Colon (tissue), 2 donors: ENCODE measurements at regions not wholly inside any gene's neighbourhood (a gene's known extent, or its start where the extent isn't known, plus 50 kb on each side); places are given as distances from the start of the nearest gene placed in this dataset.

Experiments used
- FAIRE-seq: peaks from 2 replicates; lab custom pipeline; 2012; peaks lifted over from hg19 to GRCh38; lab: Jason Lieb, UNC
- donor health status: control.
- donor health status: control.

DNA sequence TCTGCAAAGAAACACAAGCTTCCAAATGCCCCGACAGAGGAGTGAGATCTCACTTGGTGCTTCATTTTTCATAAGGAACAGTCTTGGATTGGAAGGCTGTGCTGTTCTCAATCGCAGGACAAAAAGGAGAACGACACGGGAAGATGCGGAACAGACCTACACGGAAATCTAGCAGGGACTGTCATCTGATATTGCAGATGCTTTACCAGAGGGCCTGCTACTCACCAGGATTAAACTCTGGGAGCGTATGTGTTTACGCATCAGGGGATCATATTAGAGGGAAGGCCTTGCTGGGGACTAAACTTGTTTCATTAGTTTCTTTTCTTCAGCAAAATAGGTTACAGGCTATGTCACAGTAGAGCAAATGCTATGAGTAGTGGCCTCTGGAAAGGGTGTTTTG lies 82.8 kb upstream of the EEPD1 start:
- FAIRE-seq, result no peak

DNA sequence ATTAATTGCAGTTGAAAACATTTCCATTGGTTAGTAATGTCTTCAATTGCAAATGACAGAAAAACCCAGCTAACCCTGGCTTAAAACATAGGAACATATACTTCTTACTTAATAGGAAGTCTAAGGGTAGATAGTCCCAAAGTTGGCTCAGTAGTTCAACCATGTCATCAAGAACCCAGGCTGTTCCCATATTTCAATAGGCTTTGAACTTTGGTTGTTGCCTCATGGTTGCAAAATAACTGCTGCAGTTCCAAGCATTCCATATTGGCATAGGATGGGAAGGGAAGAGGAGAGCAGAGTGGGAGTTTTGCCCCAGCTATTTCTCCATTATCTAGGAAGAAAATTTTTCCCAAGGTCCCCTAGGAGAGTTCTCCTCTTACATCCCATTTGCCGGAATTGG lies 81.4 kb upstream of the EEPD1 start:
- FAIRE-seq, result no peak

DNA sequence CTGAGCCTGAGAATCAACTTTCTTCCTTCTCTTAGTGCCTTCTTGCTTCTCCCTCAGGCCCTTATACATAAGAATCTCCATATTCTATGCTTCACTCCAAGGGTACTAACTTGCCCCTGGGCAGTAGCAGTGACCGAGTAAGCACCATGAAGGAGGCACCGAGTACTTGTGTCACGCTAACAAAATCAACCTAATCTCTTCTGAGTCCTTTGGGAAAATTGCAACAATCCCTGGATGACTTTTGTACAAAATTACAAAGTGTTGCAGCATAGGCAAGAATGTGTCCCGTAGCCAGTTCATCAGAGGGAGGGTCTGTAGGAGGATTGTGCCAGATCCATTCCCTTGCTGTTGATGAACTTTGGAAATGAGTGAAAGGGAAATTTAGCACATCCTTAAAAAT lies 80.4 kb upstream of the EEPD1 start:
- no peak for FAIRE-seq

DNA sequence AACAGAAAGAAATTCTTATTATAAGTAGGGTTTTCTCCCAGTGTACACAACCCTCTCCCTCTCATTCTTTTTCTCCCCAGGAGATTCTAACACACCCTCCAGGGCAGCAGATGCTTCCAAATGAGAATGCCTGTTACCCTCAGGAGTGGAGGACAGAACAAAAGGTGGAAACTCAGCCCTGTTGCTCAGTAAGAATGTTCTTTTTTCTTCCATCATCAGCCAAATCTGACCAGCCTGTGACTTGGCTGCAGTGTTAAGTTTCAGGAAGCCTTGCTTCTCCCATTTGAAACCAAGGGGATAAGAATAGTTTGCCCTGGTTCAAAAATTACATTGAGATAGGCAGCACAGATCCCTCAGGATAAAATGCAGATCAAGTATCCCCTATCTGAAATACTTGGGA lies 77.5 kb upstream of the EEPD1 start:
- FAIRE-seq, result no peak

DNA sequence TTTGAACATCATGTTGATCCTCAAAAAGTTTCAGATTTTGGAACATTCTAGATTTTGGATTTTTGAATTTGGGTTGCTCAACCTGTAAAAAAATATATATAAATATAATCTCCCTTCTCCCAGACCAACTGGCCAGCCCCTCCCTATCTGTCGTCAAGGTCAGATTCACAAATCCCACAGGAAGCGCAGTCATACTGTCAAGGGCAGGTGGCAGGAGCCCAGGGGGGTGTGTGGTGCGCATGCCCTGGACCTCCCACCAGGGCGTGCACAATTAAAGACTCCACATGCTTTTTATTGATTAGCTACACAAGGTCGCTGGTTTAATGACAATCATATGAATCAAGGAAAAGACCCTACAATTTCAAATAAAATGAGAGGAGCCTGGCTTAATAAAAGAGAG lies 77.0 kb upstream of the EEPD1 start:
- no peak for FAIRE-seq

DNA sequence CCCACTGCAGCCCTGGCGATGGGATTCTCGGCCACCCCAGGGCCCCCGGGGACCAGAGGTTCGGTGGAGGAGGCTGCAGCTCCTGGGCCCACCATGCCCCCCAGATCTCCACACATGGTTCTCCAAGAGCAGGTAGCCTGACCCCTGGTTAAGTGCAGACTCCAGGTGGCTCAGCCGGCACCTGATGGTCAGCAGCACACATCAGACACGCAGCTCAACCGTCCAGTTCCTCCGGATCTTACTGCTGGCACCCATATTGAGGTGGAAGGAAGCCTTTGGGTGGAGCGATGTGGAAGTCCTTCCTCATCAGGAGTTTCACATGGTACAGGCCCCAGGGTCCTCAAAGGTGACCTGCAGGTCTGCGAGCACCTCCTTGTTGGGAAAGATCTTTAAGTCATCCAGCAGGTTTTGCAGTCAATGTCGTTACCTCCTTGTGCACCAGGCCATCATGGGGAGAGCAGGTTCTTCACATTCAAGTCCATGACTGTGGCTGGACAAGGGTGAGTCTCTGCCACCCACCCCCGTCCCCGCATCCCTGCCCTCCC lies 74.2 kb upstream of the EEPD1 start:
- no peak for FAIRE-seq

DNA sequence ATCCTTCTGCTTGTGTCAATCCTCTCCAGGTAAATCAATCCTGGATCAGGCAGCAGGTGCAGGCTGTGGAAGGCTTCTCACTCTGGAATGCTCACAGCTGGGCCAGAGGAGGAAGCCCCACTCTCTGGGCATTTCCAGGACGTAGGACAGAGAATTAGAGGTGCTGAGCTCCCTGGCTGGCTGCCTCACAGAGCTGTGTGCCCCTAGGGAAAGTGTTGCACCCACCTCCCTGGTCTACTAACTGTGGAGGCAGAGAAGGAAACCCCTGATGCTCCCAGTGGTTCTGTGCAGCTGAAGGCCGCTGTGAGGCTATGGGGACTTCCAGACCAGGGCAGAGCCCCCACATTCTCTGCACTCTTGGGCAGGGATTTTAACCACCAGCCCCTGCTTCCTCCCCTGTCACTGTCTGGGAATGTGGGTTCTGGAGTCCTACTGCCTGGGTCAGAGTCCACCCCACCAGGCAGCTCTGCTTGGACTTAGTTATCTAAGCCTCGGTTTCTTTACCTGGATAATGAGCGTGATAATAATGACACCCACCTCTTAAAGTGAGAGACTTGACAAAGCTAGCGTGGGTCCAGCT lies 73.5 kb upstream of the EEPD1 start:
- FAIRE-seq, result no peak

DNA sequence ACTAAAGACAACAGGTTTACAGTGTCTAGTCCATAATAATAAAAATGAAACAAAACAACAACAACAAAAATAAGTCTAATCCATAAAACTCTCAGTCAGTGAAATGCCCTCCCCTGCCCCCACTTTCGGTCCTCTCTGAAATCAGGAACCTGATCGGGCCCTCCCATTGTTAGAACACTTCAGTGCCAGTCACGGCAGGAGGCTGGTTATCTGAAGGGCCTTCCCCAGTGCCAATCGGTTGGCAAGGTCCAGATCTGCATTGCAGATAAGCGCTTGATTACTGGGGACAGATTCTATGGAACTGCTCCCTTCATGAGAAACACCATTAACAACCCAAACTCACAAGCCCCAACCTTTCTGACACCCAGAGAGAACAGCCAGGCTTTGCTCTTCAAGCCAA lies 72.2 kb upstream of the EEPD1 start:
- no peak for FAIRE-seq

DNA sequence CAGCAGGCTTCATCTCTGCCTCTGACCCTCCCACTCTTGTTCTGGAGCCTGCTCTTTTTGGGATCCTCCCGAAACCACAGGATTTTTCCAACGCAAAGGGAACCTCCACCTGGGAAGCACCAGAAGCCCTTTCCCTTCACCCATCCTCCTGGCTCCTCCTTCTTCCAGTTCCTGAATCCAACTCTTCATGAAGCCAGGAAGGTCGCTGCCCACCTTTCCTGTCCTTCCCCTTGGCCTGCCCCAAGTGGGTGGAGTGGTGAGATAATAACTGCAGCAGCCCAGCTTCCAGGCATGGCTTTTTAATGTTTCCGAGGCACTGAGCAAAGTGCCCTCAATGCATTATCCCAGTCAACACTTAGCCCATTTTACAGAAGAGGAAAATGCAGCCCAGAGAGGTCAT lies 70.8 kb upstream of the EEPD1 start:
- FAIRE-seq, result no peak

DNA sequence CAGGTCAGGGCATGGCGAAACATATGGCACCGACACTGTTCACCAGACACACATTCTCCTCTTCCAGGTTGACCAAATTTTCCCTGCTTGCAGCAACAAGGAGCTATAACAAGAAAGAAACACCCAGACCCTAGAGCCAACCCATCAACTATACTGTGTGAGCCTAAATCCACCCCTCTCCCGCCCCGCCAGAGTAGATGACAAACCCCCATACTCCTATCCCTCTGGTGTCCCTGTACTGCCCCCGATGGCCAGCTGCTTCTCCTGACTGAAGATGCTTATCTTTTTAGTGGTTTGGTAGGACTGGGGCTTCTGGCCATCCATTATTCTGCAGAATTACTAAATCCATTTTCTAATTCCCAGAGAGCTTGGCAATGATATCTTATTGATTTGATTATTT lies 70.1 kb upstream of the EEPD1 start:
- FAIRE-seq, result no peak

DNA sequence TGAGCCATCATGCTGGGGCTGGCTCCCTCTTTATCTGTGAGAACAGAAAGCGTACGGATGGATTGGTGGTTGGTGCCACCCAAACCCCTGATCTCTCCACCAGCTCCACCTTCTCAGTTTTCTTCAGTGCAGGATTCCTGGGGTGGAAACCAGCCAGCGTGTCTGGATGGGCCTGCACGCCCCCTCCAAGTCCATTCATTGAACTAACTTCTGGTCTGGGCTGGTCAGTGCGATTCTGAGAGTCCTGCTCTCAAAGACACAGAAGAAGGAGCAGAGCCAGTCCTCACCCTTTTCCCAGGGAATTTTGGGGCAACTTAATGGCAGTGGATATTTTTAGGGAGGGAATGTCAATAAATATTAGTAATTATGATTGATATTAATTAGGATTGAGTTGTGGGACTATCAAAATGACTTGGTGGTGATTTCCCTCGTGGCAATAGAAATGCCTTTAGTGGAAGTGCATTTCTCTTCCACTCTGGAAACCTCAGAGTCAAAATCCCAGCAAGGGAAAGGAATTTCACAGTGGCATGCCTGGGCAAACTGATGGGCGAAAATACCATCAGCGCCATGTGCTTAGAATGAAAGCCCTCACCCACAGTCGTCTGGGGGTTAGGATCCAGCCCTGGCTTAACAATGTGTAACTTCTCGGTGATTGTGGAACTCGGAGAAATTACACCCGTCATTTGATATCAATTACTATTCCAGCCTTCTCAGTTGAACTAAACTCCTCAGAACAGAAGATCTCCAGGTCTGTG lies 69.3 kb upstream of the EEPD1 start:
- no peak for FAIRE-seq

DNA sequence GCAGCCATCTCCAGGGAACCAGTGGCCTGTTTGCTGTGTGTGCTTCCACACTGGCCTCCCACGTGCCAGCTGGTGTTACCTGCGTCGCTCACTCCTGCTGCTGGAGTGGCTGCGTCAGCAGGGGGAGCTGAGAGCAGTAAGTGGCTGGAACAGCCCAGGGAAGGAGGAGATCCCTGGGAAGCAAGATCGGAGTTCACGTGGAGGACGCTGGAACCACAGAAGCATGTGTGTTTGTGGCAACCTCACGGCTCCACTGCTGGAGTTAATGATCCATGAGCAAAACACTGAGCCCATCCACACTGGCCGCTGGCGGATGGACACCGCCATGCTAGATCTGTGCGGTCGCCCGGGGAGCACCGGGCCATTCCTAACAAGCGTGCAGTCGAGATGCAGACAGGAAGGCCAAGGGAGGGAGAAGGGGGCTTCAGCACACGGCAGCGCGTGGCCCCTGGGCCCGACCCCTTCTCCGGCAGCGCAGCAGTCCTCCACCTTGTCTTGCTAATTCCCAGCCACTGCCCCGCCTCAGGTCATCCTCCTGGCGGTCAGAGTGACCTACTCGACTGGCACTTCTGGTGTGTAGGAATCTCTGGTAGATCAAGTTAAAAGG lies 68.5 kb upstream of the EEPD1 start:
- no peak for FAIRE-seq

DNA sequence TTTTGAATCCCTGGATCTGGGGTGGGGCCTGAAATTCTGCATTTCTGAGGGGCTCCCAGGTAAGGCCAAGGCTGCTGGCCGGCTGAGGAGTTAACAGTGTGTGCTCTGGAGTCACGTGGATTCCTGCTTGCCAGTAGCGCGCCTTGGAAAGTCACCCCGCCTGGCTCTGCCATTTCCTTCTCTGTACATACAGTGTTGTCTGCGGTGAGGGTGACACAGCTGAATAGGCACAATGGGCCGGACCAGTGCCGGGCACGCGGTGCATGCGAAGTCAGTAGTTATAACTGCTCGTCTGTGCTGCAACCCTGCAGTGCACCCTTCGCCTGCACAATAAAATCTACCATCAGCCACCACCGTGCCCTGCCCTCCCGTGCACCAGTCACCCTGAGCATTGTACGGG lies 68.0 kb upstream of the EEPD1 start:
- FAIRE-seq, result no peak

DNA sequence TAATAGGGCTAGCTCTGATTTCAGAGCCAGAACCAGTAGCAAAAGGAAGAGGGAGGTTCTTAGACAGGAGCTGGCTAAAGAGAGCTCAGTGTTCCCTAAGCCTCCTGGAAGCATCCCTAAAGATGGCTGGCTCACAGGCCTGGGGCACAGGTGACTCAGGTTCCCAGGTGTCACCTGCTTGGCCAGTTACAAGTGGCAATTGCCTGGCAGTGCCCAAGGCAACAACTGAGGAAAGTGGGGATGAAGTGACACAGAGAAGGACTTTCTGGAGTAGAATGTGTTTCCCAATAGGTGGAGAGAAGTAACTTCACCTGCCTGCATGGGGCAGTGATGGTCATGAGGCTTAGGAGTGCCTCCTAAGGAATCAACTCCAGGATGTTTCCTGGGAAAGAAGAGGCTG lies 66.5 kb upstream of the EEPD1 start:
- no peak for FAIRE-seq

DNA sequence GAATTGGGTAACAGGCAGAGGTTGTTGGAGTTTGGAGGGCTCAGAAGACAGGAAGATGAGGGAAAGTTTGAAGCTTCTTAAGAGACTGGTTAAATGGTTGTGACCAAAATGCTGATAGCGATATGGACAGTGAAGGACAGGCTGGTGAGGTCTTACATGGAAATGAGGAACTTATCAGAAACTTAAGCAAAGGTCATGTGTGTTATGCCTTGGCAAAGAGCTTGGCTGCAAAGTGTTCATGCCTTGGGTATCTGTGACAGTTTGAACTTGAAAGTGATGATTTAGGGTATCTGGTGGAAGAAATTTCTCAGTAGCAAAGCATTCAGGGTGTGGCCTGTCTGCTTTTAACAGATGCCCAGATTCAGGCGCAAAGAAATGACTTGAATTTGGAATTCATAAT lies 64.5 kb upstream of the EEPD1 start:
- FAIRE-seq, result no peak

DNA sequence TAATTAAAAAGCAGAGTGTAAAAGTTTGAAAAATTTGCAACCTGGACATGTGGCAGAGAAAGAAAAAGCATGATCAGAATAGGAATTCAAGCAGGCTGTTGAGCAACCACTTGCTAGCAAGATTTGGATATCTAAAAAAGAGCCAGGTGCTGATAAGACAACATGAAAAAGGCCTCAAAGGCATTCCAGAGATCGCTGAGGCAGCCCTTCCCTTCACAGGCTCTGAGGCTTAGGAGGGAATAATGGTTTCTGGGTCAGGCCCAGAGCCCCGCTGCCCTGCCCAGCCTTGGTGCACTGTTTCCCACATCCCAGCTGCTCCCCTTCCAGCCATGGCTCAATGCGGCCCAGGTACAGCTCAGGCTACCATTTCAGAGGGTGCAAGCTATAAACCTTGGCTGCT lies 64.1 kb upstream of the EEPD1 start:
- no peak for FAIRE-seq

DNA sequence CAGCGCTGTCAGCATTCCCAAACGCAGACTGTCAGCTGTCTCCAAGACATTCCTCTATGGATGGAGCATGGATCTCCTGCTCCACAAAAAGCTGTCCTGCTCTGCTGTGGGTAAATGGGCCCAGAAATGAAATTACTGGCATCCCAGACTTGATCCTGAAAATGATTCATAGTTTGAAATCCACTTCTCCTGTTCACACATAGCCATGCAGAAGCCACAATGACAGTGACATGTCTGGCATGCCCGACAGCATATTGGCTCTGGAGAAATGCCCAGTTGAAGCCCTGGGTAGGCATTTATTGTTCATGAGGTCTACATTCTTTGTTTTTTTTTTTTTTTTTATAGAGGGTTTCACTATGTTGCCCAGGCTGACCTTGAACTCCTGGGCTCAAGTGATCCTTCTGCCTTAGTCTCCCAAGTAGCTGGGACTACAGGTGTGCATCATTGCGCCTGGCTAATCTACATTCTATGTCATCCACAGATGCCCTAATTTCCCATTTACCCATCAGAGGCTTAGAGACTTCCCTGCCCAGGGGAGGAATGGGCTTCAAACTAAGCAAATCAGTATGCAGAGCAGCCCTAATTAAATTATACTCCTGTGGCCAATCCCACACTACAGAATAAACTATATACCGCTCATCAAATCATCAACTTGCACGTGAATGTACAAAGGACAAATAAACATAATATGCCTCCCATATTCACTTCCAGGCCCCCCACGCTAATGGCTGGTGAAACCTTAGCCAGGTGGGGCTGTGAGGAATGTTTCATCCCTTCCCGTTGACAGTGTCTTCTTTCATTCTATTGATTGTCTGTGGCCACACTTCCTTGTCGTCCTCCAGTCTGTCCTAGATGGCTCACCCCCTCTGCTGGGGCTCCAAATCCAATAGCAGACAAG lies 61.8 kb upstream of the EEPD1 start:
- FAIRE-seq, result no peak

DNA sequence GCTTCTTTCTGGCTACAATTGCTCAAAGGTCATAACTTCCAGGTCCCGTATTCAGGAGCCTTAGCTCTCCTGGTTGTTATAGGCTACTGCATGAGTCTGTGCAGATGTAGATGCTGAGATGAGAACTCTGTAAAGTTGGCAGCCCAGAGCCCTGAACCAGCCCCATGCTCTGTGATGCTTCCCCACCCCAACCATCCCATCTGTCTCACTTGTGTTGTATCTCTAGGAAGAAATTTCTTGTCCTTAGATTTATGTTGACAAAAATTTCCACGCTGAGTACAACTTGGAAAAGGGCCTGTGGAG lies 61.2 kb upstream of the EEPD1 start:
- FAIRE-seq, result no peak

DNA sequence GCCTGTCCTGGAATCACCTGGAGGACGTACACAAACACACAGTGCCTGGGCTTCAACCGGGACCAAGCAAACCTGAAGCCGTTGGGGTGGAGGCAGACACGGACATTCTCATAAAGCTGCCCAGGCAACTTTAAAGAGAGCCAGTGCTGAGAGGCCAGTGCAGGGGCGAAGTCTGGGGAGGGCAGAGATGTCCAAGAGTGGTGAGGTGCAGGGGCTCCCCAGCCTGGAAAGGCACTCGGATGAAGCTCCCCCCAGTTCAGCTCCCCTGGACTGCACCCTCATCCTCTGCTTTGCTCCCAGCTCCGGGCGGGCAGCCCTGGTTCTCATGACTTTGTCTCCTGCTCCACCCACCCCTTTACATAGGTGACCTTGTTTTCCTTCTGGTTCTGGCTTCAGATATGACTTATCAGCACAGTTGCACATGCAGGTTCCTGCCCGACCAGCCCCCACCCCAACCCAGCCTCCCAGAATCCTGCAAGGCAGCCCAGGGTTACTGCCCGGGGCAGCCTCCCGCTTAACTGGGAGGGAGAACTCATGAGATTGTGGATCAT lies 60.8 kb upstream of the EEPD1 start:
- FAIRE-seq, result no peak

DNA sequence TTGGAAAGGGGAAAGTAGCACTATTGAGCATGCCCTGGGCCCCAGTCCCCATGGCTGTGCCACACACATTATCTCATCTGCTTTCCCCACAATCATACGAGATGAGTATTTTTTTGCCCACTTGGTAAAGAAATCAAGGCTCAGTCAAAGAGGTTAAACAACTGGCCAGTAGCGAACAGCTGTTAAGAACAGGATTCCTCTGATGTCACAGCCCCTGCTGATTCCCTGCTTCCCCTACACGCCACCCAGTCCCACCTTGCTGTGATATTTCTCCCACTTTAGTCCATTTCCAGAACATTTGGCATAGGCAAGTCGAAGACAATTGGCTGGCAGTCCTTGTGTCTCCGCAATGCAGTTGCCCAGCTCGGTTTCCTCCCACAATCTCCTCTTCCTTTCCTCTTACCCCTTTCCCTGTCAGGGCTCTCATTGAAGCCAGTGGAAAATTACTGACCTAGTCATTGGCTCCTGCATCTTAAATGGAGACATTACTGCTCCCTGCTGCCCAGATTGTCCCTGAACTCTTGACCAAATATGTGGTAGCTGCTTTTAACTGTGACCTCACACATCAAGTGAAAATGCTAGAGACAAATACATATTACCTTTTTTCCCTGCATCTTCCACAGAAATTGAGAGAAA lies 56.5 kb upstream of the EEPD1 start:
- FAIRE-seq, result no peak

DNA sequence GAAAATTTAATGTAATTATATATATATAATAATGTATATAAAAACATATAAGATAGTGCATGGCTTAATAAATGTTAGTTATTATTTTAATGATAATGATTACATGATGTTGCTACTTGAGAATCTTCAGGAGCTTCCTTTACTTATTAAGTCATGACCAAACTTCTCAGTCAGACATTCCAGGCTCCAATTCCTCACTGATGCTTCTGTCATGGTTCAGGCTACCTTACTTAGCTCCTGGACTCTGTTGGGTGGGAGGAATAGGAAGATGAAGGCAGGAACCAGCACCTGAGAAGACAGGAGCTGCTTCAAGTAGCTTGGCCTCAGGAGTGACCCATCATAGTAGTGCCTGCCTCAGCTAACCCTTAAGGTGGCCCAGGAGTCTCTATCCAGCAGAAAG lies 55.0 kb upstream of the EEPD1 start:
- no peak for FAIRE-seq

DNA sequence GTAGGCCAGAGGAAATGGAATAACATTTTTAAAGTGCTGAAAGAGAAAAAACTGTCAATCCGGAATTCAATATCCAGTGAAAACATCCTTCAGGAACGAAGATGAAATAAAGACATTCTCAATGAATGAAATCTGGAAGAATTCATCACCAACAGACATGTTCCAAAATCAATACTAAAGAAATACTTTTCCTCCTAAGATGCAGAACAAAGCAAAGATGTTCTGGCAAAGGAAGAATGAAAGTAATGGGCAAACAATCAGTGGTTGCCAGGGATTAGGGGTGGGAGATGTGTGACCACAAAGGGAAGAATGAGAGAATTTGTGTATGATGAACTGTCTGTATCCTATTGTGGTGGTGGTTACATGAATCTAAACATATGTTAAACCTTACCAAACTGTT lies 52.8 kb upstream of the EEPD1 start:
- no peak for FAIRE-seq
